ENCODE measurements at regions not wholly inside any gene's neighbourhood (a gene's known extent, or its start where the extent isn't known, plus 50 kb on each side); places are given as distances from the start of the nearest gene placed in this dataset.
"Not testable (repeated sequence)": the region's sequence is repeated elsewhere in the genome, so short reads cannot be mapped to it uniquely, and the experiment has no call there.

- POLR2A ChIA-PET = no interaction called here
Measured at GRCh38 chr12:114500775-114501473, 95.0 kb upstream of the TBX5 start.

GRCh38 chr12:114500131-114500530 is 94.2 kb upstream of the TBX5 start:
- Mint-ChIP-seq H3K27me3 (peaks cover 17% of the 10 kb centered on the region), H3K27ac (no peak overlapping the region), H3K4me1 (ENCODE audit: low read depth) (no peaks in the 10 kb centered on the region), H3K9me3 (no peaks in the 10 kb centered on the region), H3K4me3 (no peak overlapping the region), H3K36me3 (ENCODE audit: low read depth) (no peaks in the 10 kb centered on the region)
- intact Hi-C loops (cut with micrococcal nuclease) = no loop called here
- ChIA-PET CTCF (interaction anchor here (1.3 to 2.9 kb wide), 2 partner anchors 8 to 520 kb away, joined by 5 to 14 read pairs; no protein-coding TSS in a partner anchor), POLR2A (no interaction called here)
- no peak for DNase-seq
- no peak for TF ChIP-seq CTCF (IDR thresholded peaks at IDR 0.05)
- ATAC-seq = no peak

More at GRCh38 chr12:114500775-114501473, 95.0 kb upstream of the TBX5 start:
- no peak for TF ChIP-seq CTCF (IDR thresholded peaks at IDR 0.05)
- CTCF ChIA-PET = no interaction called here
- Mint-ChIP-seq H3K4me3 (no peak overlapping the region), H3K9me3 (no peaks in the 10 kb centered on the region), H3K27me3 (peaks cover 21% of the 10 kb centered on the region), H3K27ac (no peak overlapping the region), H3K36me3 (ENCODE audit: low read depth) (no peaks in the 10 kb centered on the region), H3K4me1 (ENCODE audit: low read depth) (no peaks in the 10 kb centered on the region)
- intact Hi-C loops (cut with micrococcal nuclease) = no loop called here
- no peak for DNase-seq
- ATAC-seq = no peak

GRCh38 chr12:114499338-114499737 is 93.4 kb upstream of the TBX5 start:
- no peaks in the 10 kb centered on the region for H3K9me3 Mint-ChIP-seq
- H3K27me3 Mint-ChIP-seq = peaks cover 22% of the 10 kb centered on the region

GRCh38 chr12:114491916-114492315 is 86.0 kb upstream of the TBX5 start:
- Mint-ChIP-seq H3K27ac (no peak overlapping the region), H3K36me3 (ENCODE audit: low read depth) (no peaks in the 10 kb centered on the region), H3K4me3 (no peak overlapping the region), H3K27me3 (peaks cover 13% of the 10 kb centered on the region), H3K9me3 (no peaks in the 10 kb centered on the region), H3K4me1 (ENCODE audit: low read depth) (no peaks in the 10 kb centered on the region)
- intact Hi-C loops (cut with micrococcal nuclease) = no loop called here
- ChIA-PET POLR2A (no interaction called here), CTCF (interaction anchor here (1.0 kb wide), 1 partner anchor 17 kb away, joined by 4 read pairs; no protein-coding TSS in a partner anchor)
- no peak for DNase-seq
- no peak for TF ChIP-seq CTCF (IDR thresholded peaks at IDR 0.05)
- no peak for ATAC-seq

More at GRCh38 chr12:114499338-114499737, 93.4 kb upstream of the TBX5 start:
- no peak for TF ChIP-seq CTCF (IDR thresholded peaks at IDR 0.05)
- no peak overlapping the region for H3K4me3 Mint-ChIP-seq
- ChIA-PET POLR2A (no interaction called here), CTCF (interaction anchor here (1.3 to 2.9 kb wide), 2 partner anchors 9 to 519 kb away, joined by 5 to 14 read pairs; no protein-coding TSS in a partner anchor)
- no peaks in the 10 kb centered on the region for H3K36me3 Mint-ChIP-seq (ENCODE audit: low read depth)
- no peak overlapping the region for H3K27ac Mint-ChIP-seq
- DNase-seq (no peak), ATAC-seq (no peak)
- H3K4me1 Mint-ChIP-seq (ENCODE audit: low read depth) = no peaks in the 10 kb centered on the region
- intact Hi-C loops (cut with micrococcal nuclease) = no loop called here

- H3K27ac Mint-ChIP-seq; CTCF ChIA-PET; H3K36me3 Mint-ChIP-seq (ENCODE audit: low read depth); H3K4me1 Mint-ChIP-seq (ENCODE audit: low read depth); ATAC-seq; intact Hi-C loops (cut with micrococcal nuclease); DNase-seq; H3K4me3 Mint-ChIP-seq; H3K9me3 Mint-ChIP-seq; POLR2A ChIA-PET: not testable (repeated sequence)
- H3K27me3 Mint-ChIP-seq = peaks cover 27% of the 10 kb centered on the region
Measured at GRCh38 chr12:114484822-114485459, 79.0 kb upstream of the TBX5 start.
